ENCODE measurements at regions not wholly inside any gene's neighbourhood (a gene's known extent, or its start where the extent isn't known, plus 50 kb on each side); places are given as distances from the start of the nearest gene placed in this dataset.
A peak's percentile ranks its signal among the peaks of the same experiment; 100 is the strongest.

- no peak for DNase-seq (ENCODE audit: low read depth)
Observed at GRCh38 chr4:123990310-123990870, 593.8 kb downstream of the SPRY1 start.

GRCh38 chr4:123994917-123995316, 598.3 kb downstream of the SPRY1 start:
- DNase-seq (ENCODE audit: low read depth), result no peak

GRCh38 chr4:123995936-123996335, 599.3 kb downstream of the SPRY1 start:
- DNase-seq (ENCODE audit: low read depth), result peak; percentile 83

GRCh38 chr4:123996718-123997510, 600.3 kb downstream of the SPRY1 start:
- DNase-seq (ENCODE audit: low read depth), result no peak

- DNase-seq (ENCODE audit: low read depth), result no peak
Observed at GRCh38 chr4:123997776-123998449, 601.3 kb downstream of the SPRY1 start.

GRCh38 chr4:124000233-124000632, 603.6 kb downstream of the SPRY1 start:
- no peak for DNase-seq (ENCODE audit: low read depth)

- no peak for DNase-seq (ENCODE audit: low read depth)
Observed at GRCh38 chr4:124015766-124016165, 619.2 kb downstream of the SPRY1 start.

GRCh38 chr4:124017185-124017785, 620.7 kb downstream of the SPRY1 start:
- DNase-seq (ENCODE audit: low read depth), result no peak

GRCh38 chr4:124018383-124019317, 622.1 kb downstream of the SPRY1 start:
- peak; percentile 81 for DNase-seq (ENCODE audit: low read depth)

GRCh38 chr4:124019749-124020549, 623.4 kb downstream of the SPRY1 start:
- no peak for DNase-seq (ENCODE audit: low read depth)

- no peak for DNase-seq (ENCODE audit: low read depth)
Observed at GRCh38 chr4:124025000-124025399, 628.4 kb downstream of the SPRY1 start.

GRCh38 chr4:124025428-124025827, 628.8 kb downstream of the SPRY1 start:
- DNase-seq (ENCODE audit: low read depth), result no peak

- DNase-seq (ENCODE audit: low read depth), result no peak
Observed at GRCh38 chr4:124028182-124028581, 631.6 kb downstream of the SPRY1 start.

- no peak for DNase-seq (ENCODE audit: low read depth)
Observed at GRCh38 chr4:124030147-124030546, 633.6 kb downstream of the SPRY1 start.

GRCh38 chr4:124032035-124032434, 635.4 kb downstream of the SPRY1 start:
- no peak for DNase-seq (ENCODE audit: low read depth)

- DNase-seq (ENCODE audit: low read depth), result no peak
Observed at GRCh38 chr4:124035364-124036041, 638.9 kb downstream of the SPRY1 start.

GRCh38 chr4:124037236-124037635, 640.6 kb downstream of the SPRY1 start:
- DNase-seq (ENCODE audit: low read depth), result no peak

- DNase-seq (ENCODE audit: low read depth), result no peak
Observed at GRCh38 chr4:124044330-124044729, 647.7 kb downstream of the SPRY1 start.

- DNase-seq (ENCODE audit: low read depth), result no peak
Observed at GRCh38 chr4:124044867-124045266, 648.3 kb downstream of the SPRY1 start.

- no peak for DNase-seq (ENCODE audit: low read depth)
Observed at GRCh38 chr4:124046190-124046589, 649.6 kb downstream of the SPRY1 start.
